ENCODE measurements at regions not wholly inside any gene's neighbourhood (a gene's known extent, or its start where the extent isn't known, plus 50 kb on each side); places are given as distances from the start of the nearest gene placed in this dataset.

GRCh38 chr4:163955288-163955687 lies 460.8 kb downstream of the TMA16 start:
- TF ChIP-seq CTCF (IDR thresholded peaks at IDR 0.05; ENCODE audit: low read depth, low read length), result no peak
- TF ChIP-seq POLR2A (IDR thresholded peaks at IDR 0.05; ENCODE audit: extremely low read depth, insufficient read length), result no peak

Measured in NB4 (cell line).